ENCODE measurements at regions not wholly inside any gene's neighbourhood (a gene's known extent, or its start where the extent isn't known, plus 50 kb on each side); places are given as distances from the start of the nearest gene placed in this dataset.

- TF ChIP-seq PATZ1 (CRISPR knock-in tag; IDR thresholded peaks at IDR 0.05; ENCODE audit: borderline replicate concordance) (no peak), GLIS3 (CRISPR knock-in tag; IDR thresholded peaks at IDR 0.05) (no peak), PPARA (CRISPR knock-in tag; IDR thresholded peaks at IDR 0.05; ENCODE audit: borderline replicate concordance) (no peak), CREB5 (CRISPR knock-in tag; IDR thresholded peaks at IDR 0.05; ENCODE audit: low read depth) (no peak), TOX (CRISPR knock-in tag; IDR thresholded peaks at IDR 0.05; ENCODE audit: borderline replicate concordance) (no peak), ESRRG (CRISPR knock-in tag; IDR thresholded peaks at IDR 0.05) (no peak), ZNF70 (CRISPR knock-in tag; IDR thresholded peaks at IDR 0.05) (no peak), ZNF565 (CRISPR knock-in tag; conservative IDR thresholded peaks at IDR 0.05; ENCODE audit: low read depth) (no peak), OSR1 (CRISPR knock-in tag; IDR thresholded peaks at IDR 0.05) (no peak), ZFP30 (CRISPR knock-in tag; IDR thresholded peaks at IDR 0.05) (no peak), POU6F1 (CRISPR knock-in tag; IDR thresholded peaks at IDR 0.05; ENCODE audit: borderline replicate concordance, low read depth) (no peak), CSDC2 (CRISPR knock-in tag; IDR thresholded peaks at IDR 0.05) (no peak)
These were observed 81.9 kb downstream of the AIPL1 start for GRCh38 chr17:6352801-6353560.

All from SK-N-SH treated with all-trans-retinoic acid at 6 μM for 48 hours (cell line).